CD1c-positive myeloid dendritic cell (primary cell): ENCODE measurements at regions not wholly inside any gene's neighbourhood (a gene's known extent, or its start where the extent isn't known, plus 50 kb on each side); places are given as distances from the start of the nearest gene placed in this dataset.
"Not testable (repeated sequence)": the region's sequence is repeated elsewhere in the genome, so short reads cannot be mapped to it uniquely, and the experiment has no call there.

ENCODE experiments used
- DNase-seq: peaks from one replicate; pipeline ENCODE4 v3.0.0-alpha.2; 2016; ENCODE audit errors: extremely low spot score

GRCh38 chr11:100409267-100409666, 277.8 kb upstream of the ARHGAP42 start:
- DNase-seq, result not testable (repeated sequence)

- no peak for DNase-seq
Measured at GRCh38 chr11:100419518-100419917, 267.6 kb upstream of the ARHGAP42 start.

GRCh38 chr11:100434821-100435641, 252.1 kb upstream of the ARHGAP42 start:
- DNase-seq, result no peak

- DNase-seq, result no peak
Measured at GRCh38 chr11:100438376-100438775, 248.7 kb upstream of the ARHGAP42 start.

- no peak for DNase-seq
Measured at GRCh38 chr11:100441086-100441485, 246.0 kb upstream of the ARHGAP42 start.

GRCh38 chr11:100442017-100442416, 245.1 kb upstream of the ARHGAP42 start:
- no peak for DNase-seq

GRCh38 chr11:100445231-100445735, 241.8 kb upstream of the ARHGAP42 start:
- no peak for DNase-seq

- DNase-seq, result not testable (repeated sequence)
Measured at GRCh38 chr11:100451801-100452460, 235.2 kb upstream of the ARHGAP42 start.

- no peak for DNase-seq
Measured at GRCh38 chr11:100459811-100460210, 227.3 kb upstream of the ARHGAP42 start.

GRCh38 chr11:100460426-100460825, 226.7 kb upstream of the ARHGAP42 start:
- DNase-seq, result no peak

GRCh38 chr11:100467821-100468508, 219.1 kb upstream of the ARHGAP42 start:
- no peak for DNase-seq

GRCh38 chr11:100469835-100470234, 217.3 kb upstream of the ARHGAP42 start:
- no peak for DNase-seq

- no peak for DNase-seq
Measured at GRCh38 chr11:100472727-100473389, 214.2 kb upstream of the ARHGAP42 start.

- no peak for DNase-seq
Measured at GRCh38 chr11:100473390-100473740, 213.7 kb upstream of the ARHGAP42 start.

GRCh38 chr11:100484948-100485347, 202.1 kb upstream of the ARHGAP42 start:
- DNase-seq, result no peak

GRCh38 chr11:100498780-100499179, 188.3 kb upstream of the ARHGAP42 start:
- DNase-seq, result no peak

GRCh38 chr11:100501450-100501849, 185.6 kb upstream of the ARHGAP42 start:
- DNase-seq, result no peak

- no peak for DNase-seq
Measured at GRCh38 chr11:100512475-100512874, 174.6 kb upstream of the ARHGAP42 start.

GRCh38 chr11:100515087-100515486, 172.0 kb upstream of the ARHGAP42 start:
- DNase-seq, result no peak

GRCh38 chr11:100525197-100525596, 161.9 kb upstream of the ARHGAP42 start:
- no peak for DNase-seq

- no peak for DNase-seq
Measured at GRCh38 chr11:100525635-100526034, 161.5 kb upstream of the ARHGAP42 start.

GRCh38 chr11:100528872-100529416, 158.1 kb upstream of the ARHGAP42 start:
- DNase-seq, result no peak
